GM18520 (cell line): ENCODE measurements at regions not wholly inside any gene's neighbourhood (a gene's known extent, or its start where the extent isn't known, plus 50 kb on each side); places are given as distances from the start of the nearest gene placed in this dataset.

Source experiments
- ATAC-seq: cut with Tn5 transposase; IDR thresholded peaks from one replicate; pipeline ENCODE4 v1.9.1; 2021; ENCODE audit not compliant: unreplicated experiment

DNA sequence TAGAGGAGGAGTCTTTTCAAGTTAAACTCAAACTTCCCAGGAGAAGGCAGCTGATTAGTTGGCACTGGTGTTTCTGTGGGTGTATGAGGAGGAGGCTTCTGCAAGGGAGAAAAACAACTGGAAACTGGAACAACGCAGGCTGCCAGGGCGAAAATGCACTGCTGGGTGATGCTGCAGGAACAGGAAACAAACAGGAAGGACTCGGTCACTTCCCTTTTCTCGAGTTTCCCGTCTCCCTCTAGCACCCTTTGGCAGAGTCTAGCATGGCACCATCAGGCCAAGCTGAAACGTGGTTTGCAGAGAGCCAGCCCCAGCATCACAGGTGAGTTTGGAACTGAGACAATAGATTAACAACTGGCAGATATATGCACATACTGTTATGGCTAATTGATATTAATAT lies 77.5 kb upstream of the CAST start:
- no peak for ATAC-seq

- no peak for ATAC-seq
These were observed 73.6 kb upstream of the CAST start for GRCh38 chr5:96588539-96588938.

DNA sequence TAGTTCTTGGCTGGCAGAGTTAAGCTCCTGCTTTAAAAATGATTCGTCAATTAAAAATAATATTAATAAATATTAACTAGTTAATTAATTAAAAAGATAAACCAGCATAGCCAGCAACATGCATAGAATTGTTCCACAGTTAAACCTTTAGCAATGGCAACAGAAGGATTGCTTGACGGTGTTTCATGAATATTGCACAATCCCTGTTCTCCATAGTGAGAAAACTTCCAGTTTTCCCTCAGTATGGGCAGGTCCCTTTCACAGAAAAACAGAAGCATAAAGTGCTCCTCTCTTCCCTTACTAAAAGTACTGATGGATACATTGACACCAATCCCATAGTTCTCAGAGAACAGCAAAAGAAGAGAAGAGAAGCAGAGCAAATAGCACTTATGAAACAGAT lies 71.4 kb upstream of the CAST start:
- ATAC-seq, result no peak

GRCh38 chr5:96595300-96596090 lies 66.7 kb upstream of the CAST start:
- ATAC-seq, result no peak

DNA sequence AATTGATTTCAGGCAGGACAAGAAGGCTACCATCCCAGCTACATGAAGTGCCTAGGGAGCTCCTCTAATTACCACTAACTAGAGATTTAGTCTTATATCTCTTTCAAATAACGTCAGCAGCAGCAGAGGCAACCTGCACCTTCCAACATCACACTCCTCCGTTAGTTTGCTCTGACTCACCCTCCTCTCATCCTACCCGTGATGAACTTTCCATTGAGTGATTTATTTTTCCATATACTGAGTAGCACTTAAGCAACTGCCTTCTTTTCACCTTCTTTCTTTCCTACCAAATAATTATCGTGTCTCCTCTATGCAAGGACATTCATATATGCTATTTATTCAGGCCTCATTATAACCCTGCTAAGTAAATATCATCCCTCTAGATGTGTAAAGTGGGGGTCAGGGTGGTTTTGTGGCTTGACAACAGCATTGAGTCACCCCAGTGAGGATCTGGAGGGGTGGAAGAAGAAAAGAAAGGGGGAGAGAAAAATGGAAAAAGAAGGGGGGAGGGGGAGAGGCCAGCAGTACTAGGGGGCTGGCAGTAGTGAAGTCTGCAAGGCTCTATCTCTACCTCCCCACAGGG lies 64.6 kb upstream of the CAST start:
- no peak for ATAC-seq

DNA sequence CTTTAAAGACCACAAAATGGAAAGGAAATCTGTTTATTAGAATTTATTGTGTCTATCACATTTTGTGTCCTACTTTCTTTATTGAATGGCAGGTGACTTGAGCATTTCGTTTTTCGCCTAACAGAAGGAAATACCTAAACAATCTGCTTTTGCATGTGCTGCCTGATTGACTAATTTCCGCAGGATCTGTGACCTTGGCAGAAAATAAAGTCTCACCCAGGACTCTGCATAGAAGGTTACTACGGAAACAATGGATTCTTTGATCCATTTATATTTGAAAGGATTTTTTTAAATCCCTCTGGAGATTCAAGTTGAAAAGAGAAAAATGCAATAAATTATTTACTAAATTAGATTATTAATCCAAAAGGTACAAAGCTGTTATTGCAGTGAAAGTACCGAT lies 61.0 kb upstream of the CAST start:
- ATAC-seq, result no peak

GRCh38 chr5:96601715-96602244 lies 60.4 kb upstream of the CAST start:
- peak; percentile 58 for ATAC-seq

DNA sequence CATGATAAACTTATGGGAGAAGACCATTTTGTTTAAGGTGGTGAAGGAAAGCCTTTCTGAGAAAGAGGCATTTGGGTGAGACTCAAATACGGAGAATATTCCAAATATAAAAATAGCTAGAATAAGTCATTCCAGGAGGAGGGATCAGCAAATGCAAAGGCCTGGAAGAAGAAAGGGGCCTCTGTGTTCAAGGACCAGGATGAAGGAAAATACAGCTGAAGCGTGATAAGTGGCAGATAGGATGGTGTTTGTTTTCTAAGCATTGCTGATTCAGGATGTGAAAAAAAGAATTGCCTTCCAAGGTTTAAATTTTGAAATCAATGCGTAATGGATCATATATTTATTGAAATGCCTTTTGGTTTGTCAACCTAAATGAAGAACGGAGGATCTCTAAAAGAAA lies 59.4 kb upstream of the CAST start:
- ATAC-seq, result no peak

- ATAC-seq, result no peak
These were observed 56.9 kb upstream of the CAST start for GRCh38 chr5:96605144-96605837.

- no peak for ATAC-seq
These were observed 52.8 kb upstream of the CAST start for GRCh38 chr5:96609369-96609768.

DNA sequence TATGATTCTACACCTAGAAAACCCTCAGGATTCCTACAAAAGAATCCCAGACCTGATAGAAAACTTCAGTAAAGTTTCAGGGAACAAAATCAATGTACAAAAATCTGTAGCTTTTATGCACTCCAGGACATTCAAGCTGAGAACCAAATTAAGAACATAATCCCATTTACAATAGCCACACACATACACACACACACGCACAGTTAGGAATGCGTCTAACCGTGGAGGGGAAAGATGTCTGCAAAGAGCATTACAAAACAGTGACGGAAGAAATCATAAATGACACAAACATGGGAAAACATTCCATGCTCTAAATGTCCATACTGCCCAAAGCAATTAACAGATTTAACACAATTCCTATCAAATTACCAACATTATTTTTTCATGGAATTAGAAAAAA lies 51.4 kb upstream of the CAST start:
- ATAC-seq, result no peak

- ATAC-seq, result no peak
These were observed 50.2 kb upstream of the CAST start for GRCh38 chr5:96611946-96612345.
